Muscle of back (tissue), 3 donors: ENCODE measurements at regions not wholly inside any gene's neighbourhood (a gene's known extent, or its start where the extent isn't known, plus 50 kb on each side); places are given as distances from the start of the nearest gene placed in this dataset.
A peak's percentile ranks its signal among the peaks of the same experiment; 100 is the strongest.

ENCODE experiments used
- DNase-seq, 3 donors: peaks; one replicate each; pipeline versions ENCODE4 v3.0.0 to v3.0.0-alpha.2; 2013

- no peak for DNase-seq
Observed at GRCh38 chr16:85289760-85290625, 177.7 kb upstream of the CIBAR2 start.

DNA sequence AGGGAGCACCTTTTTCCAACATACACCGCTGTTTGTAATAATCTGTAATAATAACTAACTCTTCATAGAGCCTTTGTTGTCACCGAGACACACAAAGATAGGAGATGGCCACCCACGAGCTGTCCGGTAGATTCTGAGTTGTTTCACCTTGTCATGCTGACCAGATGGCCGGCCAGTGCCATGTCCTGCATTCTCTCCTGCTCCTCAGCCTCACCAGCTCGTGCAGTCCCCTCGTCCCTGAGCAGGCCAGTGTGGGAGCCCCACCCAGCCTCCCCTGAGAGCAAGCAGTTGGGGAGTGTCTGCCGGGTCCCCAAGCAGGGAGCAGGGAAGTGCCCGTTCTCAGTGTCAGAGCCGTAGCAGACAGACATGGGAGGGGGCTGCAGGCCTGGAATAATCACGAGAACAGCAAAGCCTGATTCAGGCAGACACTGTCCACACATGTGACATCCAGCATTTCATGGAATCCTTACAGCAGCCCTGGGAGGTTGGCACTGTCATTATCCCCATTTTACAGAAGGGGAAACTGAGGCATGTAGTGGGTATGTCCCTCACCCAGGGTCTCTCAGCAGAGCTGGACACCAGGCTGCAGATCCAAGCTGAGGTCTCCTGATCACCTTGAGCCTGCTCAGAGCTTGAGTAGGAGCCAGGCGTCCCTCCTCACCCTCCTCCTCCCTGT lies 178.5 kb upstream of the CIBAR2 start:
- DNase-seq, result no peak

GRCh38 chr16:85291302-85292148 lies 179.3 kb upstream of the CIBAR2 start:
- DNase-seq, result peak in 1 of 3 donors; percentile 75

DNA sequence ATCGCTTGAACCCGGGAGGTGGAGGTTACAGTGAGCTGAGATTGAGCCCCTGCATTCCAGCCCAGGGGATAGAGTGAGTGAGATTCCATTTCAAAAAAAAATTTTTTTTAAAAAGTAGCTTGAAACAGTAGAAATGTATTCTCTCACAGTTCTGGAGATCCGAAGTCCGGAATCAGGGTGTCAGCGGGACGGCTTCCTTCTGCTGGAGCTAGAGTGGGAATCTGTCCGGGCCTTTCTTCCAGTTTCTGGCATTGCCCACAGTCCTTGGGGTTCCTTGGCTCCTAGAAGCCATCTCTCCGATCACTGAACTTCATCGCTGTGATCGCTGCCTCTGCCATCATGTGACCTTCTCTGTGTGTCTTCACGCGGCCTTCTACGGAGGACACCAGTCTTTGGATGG lies 181.2 kb upstream of the CIBAR2 start:
- DNase-seq, result no peak

- no peak for DNase-seq
Observed at GRCh38 chr16:85293904-85294642, 181.8 kb upstream of the CIBAR2 start.

DNA sequence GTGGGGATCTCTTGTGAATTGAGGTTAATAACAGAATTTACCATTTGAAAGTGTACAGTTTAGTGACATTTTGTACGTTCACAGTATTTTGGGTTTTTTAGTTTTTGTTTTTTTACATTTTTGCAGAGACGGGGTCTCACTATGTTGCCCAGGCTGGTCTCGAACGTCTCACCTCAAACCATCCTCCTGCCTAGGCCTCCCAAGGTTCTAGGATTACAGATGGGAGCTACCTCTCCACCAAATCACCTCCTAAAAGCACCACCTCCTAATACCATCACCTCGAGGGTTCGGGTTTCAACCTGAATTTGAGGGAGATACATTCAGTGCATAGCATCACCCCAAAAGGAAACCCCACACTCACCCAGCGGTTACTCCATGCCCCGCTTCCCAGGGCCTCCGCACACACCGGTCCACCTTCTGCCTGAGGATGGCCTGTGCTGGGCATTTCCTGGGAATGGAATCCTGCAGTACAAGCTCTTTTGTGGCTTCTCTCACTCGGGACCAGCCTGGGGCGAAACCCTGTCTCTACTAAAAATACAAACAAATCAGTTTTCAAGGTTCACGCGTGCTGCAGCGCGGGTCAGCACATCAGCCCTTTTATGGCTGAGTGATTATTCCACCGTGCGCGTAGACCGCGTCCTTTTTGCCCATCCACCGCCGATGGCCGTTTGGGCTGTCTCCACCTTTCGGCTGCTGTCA lies 182.7 kb upstream of the CIBAR2 start:
- DNase-seq, result no peak

GRCh38 chr16:85296859-85297660 lies 184.8 kb upstream of the CIBAR2 start:
- no peak for DNase-seq

DNA sequence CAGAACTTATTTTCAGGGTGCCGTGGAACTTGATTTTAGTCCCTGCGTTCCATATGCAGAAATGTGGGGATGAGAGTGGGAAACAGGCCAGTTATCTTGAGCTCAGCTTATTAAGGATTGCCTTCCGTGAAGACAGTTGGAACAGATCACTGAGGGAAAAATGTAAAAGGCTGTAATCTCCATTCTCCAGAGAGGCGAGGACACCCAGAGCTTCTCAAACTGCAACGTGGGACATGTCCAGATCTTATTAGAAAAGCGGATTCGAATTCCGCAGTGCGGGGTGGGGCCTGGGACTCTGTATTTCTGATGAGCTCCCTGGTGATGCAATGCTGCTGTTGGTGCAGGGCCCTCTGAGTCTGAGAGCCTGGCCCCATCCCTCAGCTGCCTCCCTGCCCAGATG lies 185.6 kb upstream of the CIBAR2 start:
- no peak for DNase-seq

DNA sequence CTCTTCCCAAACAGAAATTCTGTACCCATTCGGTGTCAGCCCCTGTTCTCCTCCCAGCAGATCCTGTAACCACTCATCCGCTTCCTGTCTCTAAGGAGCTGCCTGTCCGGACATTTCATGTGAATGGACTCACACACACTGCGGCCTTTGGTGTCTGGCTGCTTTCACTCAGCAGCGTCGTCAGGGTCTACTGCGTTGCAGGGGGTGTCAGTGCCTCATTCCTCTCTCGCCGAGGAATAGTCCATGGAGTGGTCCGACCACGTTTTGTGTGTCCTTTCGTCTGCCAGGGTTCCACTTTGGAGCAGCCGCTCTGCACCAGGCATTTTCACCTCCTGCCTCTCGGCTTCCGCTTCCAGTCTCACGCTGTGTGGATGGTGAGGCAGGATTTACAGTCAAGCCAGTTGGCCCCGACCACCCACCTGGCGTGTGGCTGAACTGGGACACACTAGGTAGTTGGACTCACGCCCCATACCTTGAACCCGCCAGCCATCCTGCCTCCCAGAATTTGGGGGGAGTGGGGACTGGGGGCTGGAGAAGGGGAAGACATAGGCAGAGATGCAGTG lies 188.2 kb upstream of the CIBAR2 start:
- no peak for DNase-seq

DNA sequence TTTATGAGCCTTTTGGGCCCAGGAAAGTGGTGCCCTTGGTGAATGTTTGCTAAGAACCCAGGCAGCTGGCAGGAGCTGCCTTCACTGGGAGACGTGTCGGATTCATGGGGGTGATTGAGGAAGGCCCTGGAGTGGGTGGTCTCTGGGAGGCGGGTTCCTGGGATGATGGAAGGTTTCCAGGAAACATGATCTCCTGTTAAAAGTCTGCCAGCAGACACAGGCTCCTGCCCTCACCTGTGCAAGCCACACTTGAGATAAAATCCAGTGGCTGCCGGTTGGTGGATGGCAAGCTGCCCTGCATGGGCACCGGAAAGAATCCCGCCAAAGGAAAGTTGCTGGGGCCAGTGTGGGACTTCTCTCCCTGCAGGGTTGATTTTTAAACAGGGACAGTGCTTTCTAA lies 189.0 kb upstream of the CIBAR2 start:
- no peak for DNase-seq

- no peak for DNase-seq
Observed at GRCh38 chr16:85302018-85302847, 190.0 kb upstream of the CIBAR2 start.

DNA sequence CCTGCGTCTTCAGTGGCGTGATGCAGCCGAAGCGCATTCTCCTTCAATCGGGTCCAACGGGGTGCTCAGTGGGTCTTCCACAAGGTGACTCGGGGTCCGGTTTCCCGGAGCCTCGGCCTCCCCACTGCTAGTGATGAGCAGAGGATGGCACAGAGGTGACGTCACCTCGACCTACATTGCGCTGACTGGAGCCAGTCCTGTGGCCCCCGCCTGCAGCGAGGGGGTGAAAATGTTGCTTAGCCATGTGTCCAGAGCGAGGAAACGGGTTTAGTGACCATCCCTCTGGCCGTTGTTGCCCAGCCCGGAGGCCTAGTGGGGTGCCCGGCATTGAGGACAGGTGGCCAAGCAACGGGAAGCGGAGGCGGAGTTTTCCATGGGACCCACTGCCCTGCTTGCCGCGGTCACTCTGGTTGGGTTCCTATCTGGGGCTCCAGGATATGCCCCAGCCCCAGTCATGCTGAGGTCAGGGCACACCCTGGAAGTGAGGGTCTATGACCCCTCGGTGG lies 190.6 kb upstream of the CIBAR2 start:
- DNase-seq, result no peak

DNA sequence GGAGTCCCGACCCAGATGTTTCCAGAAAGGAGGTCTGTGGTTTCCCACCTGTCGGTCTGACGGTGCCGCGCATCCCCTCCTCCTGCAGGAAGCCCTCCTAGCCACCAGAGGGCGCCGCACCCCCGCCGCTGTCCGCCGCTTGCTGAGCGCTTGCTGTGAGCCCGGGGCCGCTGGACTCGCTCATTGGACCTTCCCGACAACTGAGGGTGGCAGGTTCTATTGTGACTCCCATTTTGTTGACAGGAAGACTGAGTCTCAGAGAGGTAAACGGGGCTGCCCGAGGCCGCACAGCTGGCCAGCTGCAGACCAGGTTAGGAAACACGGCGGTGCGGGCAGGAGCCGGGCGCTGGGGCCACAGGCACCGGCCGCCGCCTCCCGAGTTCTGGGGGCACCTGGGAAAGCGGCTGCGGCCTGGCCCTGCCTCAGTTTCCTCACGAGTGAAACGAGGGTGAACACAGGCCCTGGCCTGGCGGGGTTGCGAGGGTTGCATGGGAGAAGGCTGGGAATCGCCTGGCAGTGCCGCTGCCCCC lies 191.1 kb upstream of the CIBAR2 start:
- peak in 1 of 3 donors; percentile 68 for DNase-seq

DNA sequence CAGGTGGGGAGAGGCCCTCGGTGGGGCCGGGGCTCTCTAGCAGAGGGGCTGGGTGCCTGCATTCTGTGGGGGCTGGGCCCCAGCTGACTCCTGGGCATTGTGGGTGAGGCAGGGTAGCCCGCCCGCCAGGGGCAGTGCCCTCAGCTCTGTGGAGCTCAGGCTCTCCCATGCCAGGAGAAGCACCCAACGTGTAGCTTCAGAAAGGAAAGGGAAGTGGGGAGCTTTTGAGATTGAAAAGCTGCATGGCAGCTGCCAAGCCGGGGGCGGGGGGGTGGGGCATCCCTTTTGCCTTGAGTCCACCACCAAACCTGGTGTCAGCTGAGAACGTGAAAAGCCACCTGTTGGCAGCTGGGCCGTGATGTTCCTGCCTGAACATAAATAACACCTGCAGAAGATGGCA lies 192.1 kb upstream of the CIBAR2 start:
- DNase-seq, result no peak

GRCh38 chr16:85306071-85306792 lies 194.0 kb upstream of the CIBAR2 start:
- peak; percentile 62 to 89 (median 70) for DNase-seq

DNA sequence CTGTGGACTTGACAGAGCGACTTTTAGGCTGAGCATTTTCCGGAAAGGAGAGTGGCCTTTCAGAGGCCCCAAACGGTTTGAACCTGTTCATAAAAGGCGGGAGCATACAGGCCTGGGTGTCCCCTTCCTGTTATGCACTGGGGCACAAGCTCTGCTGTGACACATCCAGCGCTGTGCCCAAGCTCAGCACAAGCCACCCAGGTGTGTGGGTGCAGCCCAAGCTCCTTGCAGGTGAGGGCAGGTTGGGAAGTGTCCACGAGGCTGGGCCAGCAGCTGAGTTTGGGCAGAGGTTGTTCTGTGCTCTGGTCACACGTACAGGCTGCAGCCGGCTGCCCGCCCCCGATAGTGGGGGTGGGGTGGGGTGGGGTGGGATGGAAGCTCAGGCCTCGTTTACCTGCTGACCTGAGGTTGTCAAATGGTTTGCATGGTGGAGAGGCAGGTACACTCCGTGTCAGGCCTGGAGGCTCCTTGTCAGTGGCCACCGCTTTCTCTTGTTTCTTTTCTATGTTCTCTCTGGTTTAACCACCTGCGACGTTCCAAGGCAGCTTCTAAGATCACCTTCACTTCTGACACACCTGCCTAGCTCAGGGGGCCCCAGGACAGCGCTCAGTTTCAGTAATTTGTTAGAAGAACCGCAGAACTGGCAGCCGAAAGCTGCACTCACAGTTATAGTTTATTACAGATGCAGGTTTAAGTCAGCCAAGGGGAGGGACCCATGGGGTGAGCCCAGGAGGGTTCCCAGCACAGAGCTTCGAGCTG lies 194.7 kb upstream of the CIBAR2 start:
- DNase-seq, result no peak
